Mucosa of stomach (tissue), 1 donor: ENCODE measurements at regions not wholly inside any gene's neighbourhood (a gene's known extent, or its start where the extent isn't known, plus 50 kb on each side); places are given as distances from the start of the nearest gene placed in this dataset.
"Not testable (repeated sequence)": the region's sequence is repeated elsewhere in the genome, so short reads cannot be mapped to it uniquely, and the experiment has no call there.

ENCODE experiments used
- H3K27me3 ChIP-seq: one replicate; pipeline ENCODE4 v1.7.0; 2013; ENCODE audit warnings: mild to moderate bottlenecking, low read length; ENCODE audit not compliant: control insufficient read depth, insufficient read depth
- H3K36me3 ChIP-seq: one replicate; pipeline ENCODE4 v1.7.0; 2013; ENCODE audit warnings: low read length; ENCODE audit not compliant: control insufficient read depth, insufficient read depth
- H3K4me1 ChIP-seq: one replicate; pipeline ENCODE4 v1.7.0; 2013; ENCODE audit warnings: mild to moderate bottlenecking, low read length; ENCODE audit not compliant: control insufficient read depth, insufficient read depth
- H3K4me3 ChIP-seq: one replicate; pipeline ENCODE4 v1.7.0; 2013; ENCODE audit warnings: low read length
- H3K9ac ChIP-seq: one replicate; pipeline ENCODE4 v1.7.0; 2013; ENCODE audit warnings: mild to moderate bottlenecking, low read length, moderate library complexity
- H3K9me3 ChIP-seq: one replicate; pipeline ENCODE4 v1.7.0; 2013; ENCODE audit warnings: mild to moderate bottlenecking, low read length, moderate library complexity; ENCODE audit not compliant: control insufficient read depth
- donor health status: Pancreatic carcinoma.

DNA sequence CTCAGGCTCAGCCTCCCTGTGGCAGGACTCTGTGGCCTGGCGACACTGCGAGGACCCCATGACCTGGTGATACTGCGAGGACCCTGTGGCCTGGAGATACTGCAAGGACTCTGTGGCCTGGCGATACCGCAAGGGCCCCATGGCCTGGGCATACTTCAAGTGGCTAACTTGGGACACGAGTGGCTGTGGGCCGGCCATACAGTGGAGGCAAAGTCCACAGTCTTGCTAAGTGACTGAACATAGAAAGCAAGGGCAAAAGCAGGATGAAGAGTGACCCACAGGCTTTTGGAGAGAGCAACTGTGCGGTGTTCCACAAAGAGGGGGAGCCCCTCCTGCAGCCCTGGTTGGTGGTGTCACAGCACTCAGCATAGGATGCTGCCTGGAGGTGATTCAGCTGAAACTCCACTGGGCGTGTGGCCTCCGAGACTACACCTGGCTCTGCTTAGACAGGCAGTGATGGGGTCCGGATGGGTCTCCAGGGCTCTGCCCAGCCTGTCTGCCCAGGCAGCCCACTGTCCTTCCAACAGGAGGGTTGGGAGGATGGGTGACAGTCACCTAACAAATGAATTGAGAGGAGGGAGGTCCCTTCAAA is 691.0 kb upstream of the HS6ST1 start:
- Histone ChIP-seq H3K27me3 (peaks cover 5% of the 10 kb centered on the region), H3K9ac (no peak overlapping the region), H3K4me3 (no peak overlapping the region), H3K4me1 (no peaks in the 10 kb centered on the region), H3K36me3 (no peaks in the 10 kb centered on the region), H3K9me3 (no peaks in the 10 kb centered on the region)

GRCh38 chr2:129010262-129010661 is 691.6 kb upstream of the HS6ST1 start:
- no peaks in the 10 kb centered on the region for H3K4me1 ChIP-seq
- H3K4me3 ChIP-seq, result no peak overlapping the region
- peaks cover 5% of the 10 kb centered on the region for H3K27me3 ChIP-seq
- H3K36me3 ChIP-seq, result no peaks in the 10 kb centered on the region
- no peaks in the 10 kb centered on the region for H3K9me3 ChIP-seq
- H3K9ac ChIP-seq, result no peak overlapping the region

GRCh38 chr2:129011466-129012061 is 692.9 kb upstream of the HS6ST1 start:
- no peaks in the 10 kb centered on the region for H3K4me1 ChIP-seq
- H3K36me3 ChIP-seq, result no peaks in the 10 kb centered on the region
- H3K4me3 ChIP-seq, result no peak overlapping the region
- H3K9ac ChIP-seq, result no peak overlapping the region
- H3K9me3 ChIP-seq, result no peaks in the 10 kb centered on the region
- peaks cover 5% of the 10 kb centered on the region for H3K27me3 ChIP-seq

DNA sequence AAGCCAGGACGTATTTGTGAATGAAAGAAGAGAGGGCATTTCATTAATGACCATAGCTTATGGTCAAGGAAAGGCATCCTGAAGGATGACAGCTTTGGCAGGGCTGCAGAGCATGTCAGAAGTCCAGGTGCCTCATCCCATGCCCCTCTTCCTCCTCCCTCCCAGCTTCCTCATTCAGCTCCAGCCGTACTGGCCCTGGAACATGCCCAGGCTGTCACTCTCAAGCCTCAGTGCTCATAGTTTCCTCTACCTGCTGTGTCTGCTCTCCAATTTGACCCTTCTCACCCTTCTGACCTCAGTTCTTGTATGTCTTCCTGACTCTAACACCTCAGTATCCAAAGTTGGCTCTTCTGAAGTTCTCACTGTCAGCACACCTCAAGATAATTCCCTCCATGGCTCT is 695.8 kb upstream of the HS6ST1 start:
- H3K36me3 ChIP-seq, result no peaks in the 10 kb centered on the region
- peaks cover 5% of the 10 kb centered on the region for H3K27me3 ChIP-seq
- no peaks in the 10 kb centered on the region for H3K9me3 ChIP-seq
- no peaks in the 10 kb centered on the region for H3K4me1 ChIP-seq
- no peak overlapping the region for H3K4me3 ChIP-seq
- H3K9ac ChIP-seq, result no peak overlapping the region

DNA sequence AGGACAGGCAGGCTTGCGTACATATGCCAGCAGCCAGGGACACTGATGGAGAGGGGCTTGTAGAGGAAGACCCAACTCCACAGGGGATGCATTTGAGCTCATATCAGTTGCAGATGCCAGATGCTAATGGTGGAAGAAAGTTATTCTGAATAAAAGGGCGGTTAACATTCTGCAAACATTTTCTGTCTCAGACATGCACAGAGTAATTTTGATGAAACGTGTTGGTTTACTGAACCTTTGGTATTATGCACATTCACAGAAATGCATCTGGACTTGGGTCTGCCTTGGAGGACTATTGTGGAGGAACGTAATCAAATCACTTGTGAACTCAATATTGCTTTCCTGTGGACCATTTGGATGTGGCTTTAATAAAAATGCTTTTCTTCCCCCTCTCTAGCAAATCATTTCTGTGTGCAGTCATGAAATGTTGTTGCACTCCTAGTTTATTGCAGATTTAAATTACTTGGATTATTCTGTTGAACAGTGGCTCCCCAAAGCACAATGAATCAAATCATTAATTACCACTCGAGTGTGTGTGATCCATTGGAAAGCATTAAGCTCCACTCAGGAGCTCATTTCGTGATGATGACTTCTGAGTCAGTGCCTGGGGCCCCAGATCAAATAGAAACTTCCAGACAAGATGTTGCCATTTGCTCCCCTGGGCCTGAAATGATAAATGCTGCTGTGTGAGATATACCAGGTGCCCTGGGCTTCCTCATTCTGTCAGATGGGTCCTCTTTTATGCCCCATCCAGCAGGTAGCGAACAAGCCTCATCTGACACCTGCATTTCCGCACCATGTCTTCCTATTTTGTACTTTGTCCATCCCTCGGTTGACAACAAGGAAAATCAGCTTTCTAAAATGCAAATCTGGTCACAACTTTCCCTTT is 697.0 kb upstream of the HS6ST1 start:
- H3K27me3 ChIP-seq, result peaks cover 5% of the 10 kb centered on the region
- H3K9ac ChIP-seq, result no peak overlapping the region
- no peaks in the 10 kb centered on the region for H3K36me3 ChIP-seq
- H3K9me3 ChIP-seq, result no peaks in the 10 kb centered on the region
- H3K4me1 ChIP-seq, result no peaks in the 10 kb centered on the region
- no peak overlapping the region for H3K4me3 ChIP-seq

DNA sequence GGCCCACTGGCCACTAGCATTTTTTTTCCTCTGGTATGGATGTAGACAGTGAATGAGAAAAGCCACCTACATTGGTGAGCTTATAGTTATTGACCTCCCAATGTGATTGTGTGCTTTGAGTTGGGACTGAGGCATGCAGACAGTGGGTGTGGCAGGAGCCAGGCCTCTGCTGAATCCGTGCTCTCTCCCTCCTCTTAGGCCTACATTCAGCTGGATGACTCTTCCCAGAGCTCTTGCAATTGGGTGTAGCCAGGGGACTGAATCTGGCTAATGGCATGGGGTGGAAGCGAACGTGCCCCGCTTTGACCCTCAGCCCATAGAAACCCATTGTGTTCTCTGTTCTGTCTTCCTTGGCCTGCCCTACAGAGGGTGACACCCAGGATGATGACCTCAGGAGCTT is 698.3 kb upstream of the HS6ST1 start:
- Histone ChIP-seq H3K4me3 (no peak overlapping the region), H3K27me3 (peaks cover 5% of the 10 kb centered on the region), H3K9ac (no peak overlapping the region), H3K36me3 (no peaks in the 10 kb centered on the region), H3K4me1 (no peaks in the 10 kb centered on the region), H3K9me3 (no peaks in the 10 kb centered on the region)

DNA sequence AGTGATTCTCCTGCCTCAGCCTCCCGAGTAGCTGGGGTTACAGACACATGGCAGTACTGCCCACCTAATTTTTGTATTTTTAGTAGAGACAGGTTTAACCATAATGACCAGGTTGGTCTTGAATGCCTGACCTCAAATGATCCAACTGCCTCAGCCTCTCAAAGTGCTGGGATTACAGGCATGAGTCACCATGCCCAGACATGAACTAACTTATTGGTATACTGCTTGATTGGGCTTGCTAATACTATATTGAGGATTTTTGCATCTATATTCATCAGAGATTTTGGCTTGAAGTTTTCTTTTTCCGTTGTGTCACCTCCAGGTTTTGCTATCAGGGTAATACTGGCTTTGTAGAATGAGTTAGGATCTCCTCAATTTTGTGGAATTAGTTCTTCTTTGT is 706.1 kb upstream of the HS6ST1 start:
- Histone ChIP-seq H3K4me1 (no peaks in the 10 kb centered on the region), H3K27me3 (no peaks in the 10 kb centered on the region), H3K4me3 (no peak overlapping the region), H3K9ac (no peak overlapping the region), H3K9me3 (no peaks in the 10 kb centered on the region), H3K36me3 (no peaks in the 10 kb centered on the region)

DNA sequence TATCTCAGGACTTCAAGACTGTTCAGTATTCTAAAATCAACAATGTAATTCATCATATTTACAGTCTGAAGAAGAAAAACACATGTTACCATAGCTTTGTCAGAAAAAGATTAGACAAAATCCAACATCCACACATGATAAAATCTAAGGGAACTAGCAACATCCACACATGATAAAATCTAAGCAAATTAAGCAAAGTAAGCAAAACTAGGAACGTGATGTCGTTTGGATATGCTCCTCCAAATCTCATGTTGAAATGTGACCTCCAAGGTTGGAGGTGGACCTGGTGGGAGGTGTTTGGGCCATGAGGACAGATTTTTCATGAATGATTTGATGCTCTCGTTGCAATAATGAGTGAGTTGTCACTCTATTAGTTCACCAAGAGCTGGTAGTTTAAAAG is 717.3 kb upstream of the HS6ST1 start:
- no peaks in the 10 kb centered on the region for H3K36me3 ChIP-seq

DNA sequence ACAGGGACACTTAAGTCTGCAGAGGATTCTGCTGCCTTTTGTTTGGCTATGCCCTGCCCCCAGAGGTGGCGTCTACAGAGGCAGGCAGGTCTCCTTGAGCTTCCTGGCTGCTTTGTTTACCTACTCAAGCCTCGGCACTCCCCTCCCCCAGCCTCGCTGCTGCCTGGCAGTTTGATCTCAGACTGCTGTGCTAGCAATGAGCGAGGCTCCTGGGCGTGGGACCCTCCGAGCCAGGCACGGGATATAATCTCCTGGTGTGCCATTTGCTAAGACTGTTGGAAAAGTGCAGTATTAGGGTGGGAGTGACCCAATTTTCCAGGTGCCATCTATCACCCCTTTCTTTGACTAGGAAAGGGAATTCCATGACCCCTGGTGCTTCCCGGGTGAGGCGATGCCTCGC is 725.0 kb upstream of the HS6ST1 start:
- H3K27me3 ChIP-seq, H3K9me3 ChIP-seq, H3K4me1 ChIP-seq, H3K9ac ChIP-seq, H3K36me3 ChIP-seq, H3K4me3 ChIP-seq: not testable (repeated sequence)

More for the DNA sequence above, 717.3 kb upstream of the HS6ST1 start:
- no peaks in the 10 kb centered on the region for H3K27me3 ChIP-seq
- H3K4me3 ChIP-seq, result no peak overlapping the region
- H3K4me1 ChIP-seq, result no peaks in the 10 kb centered on the region
- H3K9me3 ChIP-seq, result no peaks in the 10 kb centered on the region
- no peak overlapping the region for H3K9ac ChIP-seq

GRCh38 chr2:129046475-129046874 is 727.8 kb upstream of the HS6ST1 start:
- not testable (repeated sequence) for H3K27me3 ChIP-seq, H3K9ac ChIP-seq, H3K36me3 ChIP-seq, H3K4me1 ChIP-seq, H3K4me3 ChIP-seq, H3K9me3 ChIP-seq

- Histone ChIP-seq H3K9me3 (no peaks in the 10 kb centered on the region), H3K27me3 (no peaks in the 10 kb centered on the region), H3K9ac (no peak overlapping the region), H3K4me3 (no peak overlapping the region), H3K4me1 (no peaks in the 10 kb centered on the region), H3K36me3 (no peaks in the 10 kb centered on the region)
Measured at GRCh38 chr2:129050101-129050500, 731.4 kb upstream of the HS6ST1 start.

- Histone ChIP-seq H3K9ac (no peak overlapping the region), H3K4me3 (no peak overlapping the region), H3K4me1 (no peaks in the 10 kb centered on the region), H3K27me3 (no peaks in the 10 kb centered on the region), H3K9me3 (no peaks in the 10 kb centered on the region), H3K36me3 (no peaks in the 10 kb centered on the region)
Measured at GRCh38 chr2:129055242-129055641, 736.6 kb upstream of the HS6ST1 start.
